GM12878 (cell line): ENCODE measurements at regions not wholly inside any gene's neighbourhood (a gene's known extent, or its start where the extent isn't known, plus 50 kb on each side); places are given as distances from the start of the nearest gene placed in this dataset.

Source experiments
- ASH2L ChIP-seq: fragments of 300-600, 200-600 bp; sonication (generic); IDR thresholded peaks from 2 replicates; pipeline ENCODE4 v1.6.1; 2017; ENCODE audit warnings: low read depth, mild to moderate bottlenecking, borderline replicate concordance
- CREB1 ChIP-seq: IDR thresholded peaks from 2 replicates; pipeline ENCODE4 v1.6.1; 2012; ENCODE audit warnings: low read depth, mild to moderate bottlenecking, inconsistent platforms
- IKZF1 ChIP-seq: fragments of 450-650 bp; conservative IDR thresholded peaks from 2 replicates; pipeline ENCODE4 v1.6.1; 2017; ENCODE audit warnings: antibody characterized with exemption, mild to moderate bottlenecking
- NR2C1 ChIP-seq: fragments of 450-650 bp; IDR thresholded peaks from 2 replicates; pipeline ENCODE4 v1.6.1; 2017; ENCODE audit warnings: antibody characterized with exemption, mild to moderate bottlenecking, moderate library complexity
- NR2F1 ChIP-seq: fragments of 450-650 bp; conservative IDR thresholded peaks from 2 replicates; pipeline ENCODE4 v1.6.1; 2017; ENCODE audit warnings: mild to moderate bottlenecking
- PAX8 ChIP-seq: fragments of 450-650 bp; IDR thresholded peaks from 2 replicates; pipeline ENCODE4 v1.6.1; 2017; ENCODE audit warnings: mild to moderate bottlenecking, moderate library complexity
- RAD21 ChIP-seq: IDR thresholded peaks from 2 replicates; pipeline ENCODE4 v1.6.1; 2011; ENCODE audit warnings: mild to moderate bottlenecking, low read depth, low read length, moderate library complexity; ENCODE audit not compliant: insufficient read depth
- TARDBP ChIP-seq: IDR thresholded peaks from 2 replicates; pipeline ENCODE4 v1.6.1; 2016; ENCODE audit warnings: borderline replicate concordance
- TF ChIP-seq, protein P1 (sequence below): fragments of 450-650 bp; conservative IDR thresholded peaks from 2 replicates; pipeline ENCODE4 v1.6.1; 2017; ENCODE audit warnings: mild to moderate bottlenecking, moderate library complexity
- TF ChIP-seq, protein P2 (sequence below): fragments of 450-650 bp; formaldehyde crosslinking; IDR thresholded peaks from 2 replicates; pipeline ENCODE4 v1.4.0; 2020; ENCODE audit warnings: mild to moderate bottlenecking, moderate library complexity

DNA sequence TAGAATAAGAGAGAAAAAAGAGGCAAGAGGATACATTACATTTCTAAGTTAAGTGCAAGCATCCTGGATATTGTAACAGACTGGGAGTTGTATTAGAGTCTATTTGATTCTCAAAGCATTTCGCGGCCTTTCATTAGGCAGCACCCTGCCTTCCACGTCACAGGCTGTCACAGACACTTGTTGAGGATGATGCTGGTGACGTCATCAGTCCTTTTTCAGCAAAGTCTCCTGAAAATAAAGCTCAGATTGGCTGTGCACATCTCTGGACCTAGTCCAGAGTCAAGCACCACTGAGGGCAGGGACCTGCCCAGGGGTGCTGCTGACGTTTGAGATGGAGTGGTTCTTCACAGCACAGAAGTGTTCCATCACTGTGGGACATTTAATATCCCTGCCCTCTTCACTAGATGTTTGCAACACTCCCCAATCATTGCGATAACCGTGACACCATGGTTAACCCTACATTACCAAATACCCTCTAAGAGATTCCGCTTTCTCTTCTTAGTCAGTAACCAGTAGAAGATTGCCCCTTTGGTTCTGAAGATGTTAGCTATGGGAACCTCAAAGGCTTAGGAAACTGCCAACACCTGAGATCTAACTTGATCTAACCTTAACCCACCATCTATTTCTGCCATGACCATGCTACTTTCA, 72.7 kb upstream of the F3 start (continued):
- TF ChIP-seq ASH2L, result no peak
- TF ChIP-seq TARDBP, result no peak
- TF ChIP-seq, protein P1, sequence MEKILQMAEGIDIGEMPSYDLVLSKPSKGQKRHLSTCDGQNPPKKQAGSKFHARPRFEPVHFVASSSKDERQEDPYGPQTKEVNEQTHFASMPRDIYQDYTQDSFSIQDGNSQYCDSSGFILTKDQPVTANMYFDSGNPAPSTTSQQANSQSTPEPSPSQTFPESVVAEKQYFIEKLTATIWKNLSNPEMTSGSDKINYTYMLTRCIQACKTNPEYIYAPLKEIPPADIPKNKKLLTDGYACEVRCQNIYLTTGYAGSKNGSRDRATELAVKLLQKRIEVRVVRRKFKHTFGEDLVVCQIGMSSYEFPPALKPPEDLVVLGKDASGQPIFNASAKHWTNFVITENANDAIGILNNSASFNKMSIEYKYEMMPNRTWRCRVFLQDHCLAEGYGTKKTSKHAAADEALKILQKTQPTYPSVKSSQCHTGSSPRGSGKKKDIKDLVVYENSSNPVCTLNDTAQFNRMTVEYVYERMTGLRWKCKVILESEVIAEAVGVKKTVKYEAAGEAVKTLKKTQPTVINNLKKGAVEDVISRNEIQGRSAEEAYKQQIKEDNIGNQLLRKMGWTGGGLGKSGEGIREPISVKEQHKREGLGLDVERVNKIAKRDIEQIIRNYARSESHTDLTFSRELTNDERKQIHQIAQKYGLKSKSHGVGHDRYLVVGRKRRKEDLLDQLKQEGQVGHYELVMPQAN, result no peak
- TF ChIP-seq CREB1, result no peak
- no peak for TF ChIP-seq NR2C1
- no peak for TF ChIP-seq NR2F1
- TF ChIP-seq IKZF1, result no peak
- TF ChIP-seq PAX8, result no peak
- TF ChIP-seq RAD21, result no peak
- TF ChIP-seq, protein P2, sequence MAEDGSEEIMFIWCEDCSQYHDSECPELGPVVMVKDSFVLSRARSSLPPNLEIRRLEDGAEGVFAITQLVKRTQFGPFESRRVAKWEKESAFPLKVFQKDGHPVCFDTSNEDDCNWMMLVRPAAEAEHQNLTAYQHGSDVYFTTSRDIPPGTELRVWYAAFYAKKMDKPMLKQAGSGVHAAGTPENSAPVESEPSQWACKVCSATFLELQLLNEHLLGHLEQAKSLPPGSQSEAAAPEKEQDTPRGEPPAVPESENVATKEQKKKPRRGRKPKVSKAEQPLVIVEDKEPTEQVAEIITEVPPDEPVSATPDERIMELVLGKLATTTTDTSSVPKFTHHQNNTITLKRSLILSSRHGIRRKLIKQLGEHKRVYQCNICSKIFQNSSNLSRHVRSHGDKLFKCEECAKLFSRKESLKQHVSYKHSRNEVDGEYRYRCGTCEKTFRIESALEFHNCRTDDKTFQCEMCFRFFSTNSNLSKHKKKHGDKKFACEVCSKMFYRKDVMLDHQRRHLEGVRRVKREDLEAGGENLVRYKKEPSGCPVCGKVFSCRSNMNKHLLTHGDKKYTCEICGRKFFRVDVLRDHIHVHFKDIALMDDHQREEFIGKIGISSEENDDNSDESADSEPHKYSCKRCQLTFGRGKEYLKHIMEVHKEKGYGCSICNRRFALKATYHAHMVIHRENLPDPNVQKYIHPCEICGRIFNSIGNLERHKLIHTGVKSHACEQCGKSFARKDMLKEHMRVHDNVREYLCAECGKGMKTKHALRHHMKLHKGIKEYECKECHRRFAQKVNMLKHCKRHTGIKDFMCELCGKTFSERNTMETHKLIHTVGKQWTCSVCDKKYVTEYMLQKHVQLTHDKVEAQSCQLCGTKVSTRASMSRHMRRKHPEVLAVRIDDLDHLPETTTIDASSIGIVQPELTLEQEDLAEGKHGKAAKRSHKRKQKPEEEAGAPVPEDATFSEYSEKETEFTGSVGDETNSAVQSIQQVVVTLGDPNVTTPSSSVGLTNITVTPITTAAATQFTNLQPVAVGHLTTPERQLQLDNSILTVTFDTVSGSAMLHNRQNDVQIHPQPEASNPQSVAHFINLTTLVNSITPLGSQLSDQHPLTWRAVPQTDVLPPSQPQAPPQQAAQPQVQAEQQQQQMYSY (CRISPR knock-in tag), result no peak
